ENCODE measurements at regions not wholly inside any gene's neighbourhood (a gene's known extent, or its start where the extent isn't known, plus 50 kb on each side); places are given as distances from the start of the nearest gene placed in this dataset.
A peak's percentile ranks its signal among the peaks of the same experiment; 100 is the strongest.
"Not testable (repeated sequence)": the region's sequence is repeated elsewhere in the genome, so short reads cannot be mapped to it uniquely, and the experiment has no call there.

DNA sequence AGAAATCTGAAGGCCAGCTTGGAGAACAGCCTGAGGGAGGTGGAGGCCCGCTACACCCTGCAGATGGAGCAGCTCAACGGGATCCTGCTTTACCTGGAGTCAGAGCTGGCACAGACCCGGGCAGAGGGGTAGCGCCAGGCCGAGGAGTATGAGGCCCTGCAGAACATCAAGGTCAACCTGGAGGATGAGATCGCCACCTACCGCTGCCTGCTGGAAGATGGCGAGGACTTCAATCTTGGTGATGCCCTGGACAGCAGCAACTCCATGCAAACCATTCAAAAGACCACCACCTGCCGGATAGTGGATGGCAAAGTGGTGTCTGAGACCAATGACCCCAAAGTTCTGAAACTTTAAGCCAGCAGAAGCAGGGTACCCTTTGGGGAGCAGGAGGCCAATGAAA, 318.4 kb downstream of the ZFHX3 start:
- not testable (repeated sequence) for DNase-seq

DNA sequence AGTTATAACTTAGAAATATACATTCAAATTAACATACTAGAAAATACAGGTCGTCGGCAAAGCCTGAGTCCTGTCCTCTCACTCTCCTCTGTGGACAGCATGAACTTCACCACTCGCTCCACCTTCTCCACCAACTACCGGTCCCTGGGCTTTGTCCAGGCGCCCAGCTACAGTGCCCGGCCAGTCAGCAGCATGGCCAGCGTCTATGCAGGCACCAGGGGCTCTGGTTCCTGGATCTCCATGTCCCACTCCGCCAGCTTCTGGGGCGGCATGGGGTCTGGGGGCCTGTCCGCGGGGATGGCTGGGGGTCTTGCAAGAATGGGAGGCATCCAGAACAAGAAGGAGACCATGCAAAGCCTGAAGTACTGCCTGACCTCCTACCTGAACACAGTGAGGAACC, 319.4 kb downstream of the ZFHX3 start:
- DNase-seq: no peak

DNA sequence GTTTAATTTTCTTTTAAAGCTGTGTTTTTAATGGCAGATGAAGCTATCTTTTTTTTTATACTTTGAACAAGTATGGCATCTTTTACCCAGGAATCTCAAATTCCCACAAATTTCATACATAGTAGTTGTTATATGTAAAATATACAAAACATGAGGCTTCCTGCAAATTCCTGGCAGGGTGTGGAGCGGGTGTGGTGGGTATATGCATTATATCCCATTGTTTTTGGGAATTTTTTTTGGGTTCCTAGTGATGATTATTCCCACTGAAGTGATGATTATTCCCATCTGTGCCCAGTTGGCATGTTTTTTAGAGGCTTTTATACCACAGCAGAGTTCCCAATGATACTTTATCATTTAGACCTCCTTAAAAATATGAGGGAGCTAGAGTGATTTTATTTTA, 320.4 kb downstream of the ZFHX3 start:
- DNase-seq: no peak

DNA sequence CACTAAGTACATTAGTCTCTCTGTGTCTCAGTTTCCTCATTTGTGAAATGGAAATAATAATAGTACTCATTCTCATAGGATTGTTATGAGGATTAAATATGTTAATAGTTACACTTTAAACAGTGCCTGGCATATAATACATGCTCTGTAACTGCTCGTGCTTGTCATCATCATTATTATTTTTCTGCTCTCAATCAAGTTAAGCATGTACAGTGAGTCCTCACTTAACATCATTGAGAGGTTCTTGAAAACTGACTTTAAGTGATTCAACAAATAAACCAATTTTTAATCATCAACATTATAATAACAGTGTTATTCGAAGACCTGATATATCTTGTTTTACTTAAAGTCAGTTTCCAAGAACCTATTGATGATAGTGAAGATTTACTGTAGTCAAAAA, 322.3 kb downstream of the ZFHX3 start:
- DNase-seq: no peak

DNA sequence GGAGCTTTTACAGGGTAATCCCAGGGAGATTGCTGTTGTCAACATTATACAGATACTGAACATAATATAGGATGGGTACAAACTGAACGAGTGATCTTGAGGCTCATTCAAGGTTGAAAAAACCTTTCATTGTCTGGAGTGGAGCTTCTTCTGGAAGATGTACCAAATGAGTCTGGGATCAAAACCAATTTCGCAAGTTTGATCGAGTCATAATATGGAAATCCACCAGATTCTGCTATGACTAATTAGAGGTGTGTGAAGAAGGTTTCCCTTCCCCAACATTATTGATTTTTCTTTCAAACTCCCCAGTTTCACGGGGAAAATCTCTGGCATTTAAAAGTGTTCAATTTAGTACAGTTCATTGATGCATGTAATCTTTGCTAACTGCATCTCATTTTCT, 324.1 kb downstream of the ZFHX3 start:
- DNase-seq: no peak

DNA sequence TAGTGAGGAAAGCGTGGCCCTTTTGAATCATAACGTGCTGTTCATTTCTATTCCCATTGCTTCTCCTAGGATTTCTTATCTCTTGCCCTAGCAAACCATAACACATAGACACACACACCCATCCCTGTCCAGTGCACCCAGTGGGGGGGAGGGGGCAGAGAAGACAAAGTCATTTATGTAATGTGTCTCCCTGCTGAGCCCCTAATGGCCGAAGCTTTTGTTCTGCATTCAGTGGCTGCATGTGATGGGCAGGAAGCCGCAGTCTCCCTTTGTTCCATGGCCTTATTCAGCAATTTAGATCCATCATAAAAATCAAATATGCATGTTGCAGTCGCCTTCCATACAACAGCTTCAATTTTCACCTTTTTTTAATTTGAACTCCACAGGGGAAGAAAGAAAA, 325.4 kb downstream of the ZFHX3 start:
- no peak for DNase-seq

DNA sequence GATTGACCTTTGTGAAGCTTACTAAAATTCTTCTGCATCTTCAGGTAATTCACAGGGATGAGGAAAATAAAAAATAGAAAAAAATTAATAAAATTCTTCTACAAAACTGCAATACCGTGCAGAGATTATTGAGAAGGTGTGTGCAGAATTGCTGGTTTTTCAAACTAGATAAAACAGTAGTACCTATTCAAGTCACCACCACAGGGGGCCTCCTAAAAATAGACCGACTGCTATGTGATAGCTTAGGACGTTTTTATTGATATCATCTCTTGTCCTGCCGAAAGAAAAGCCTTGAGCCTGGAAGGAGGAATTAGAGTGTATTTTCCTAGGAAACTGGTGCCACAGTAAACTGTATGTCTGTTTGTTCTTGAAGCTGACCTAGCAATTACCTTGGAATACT, 325.9 kb downstream of the ZFHX3 start:
- DNase-seq: no peak

DNA sequence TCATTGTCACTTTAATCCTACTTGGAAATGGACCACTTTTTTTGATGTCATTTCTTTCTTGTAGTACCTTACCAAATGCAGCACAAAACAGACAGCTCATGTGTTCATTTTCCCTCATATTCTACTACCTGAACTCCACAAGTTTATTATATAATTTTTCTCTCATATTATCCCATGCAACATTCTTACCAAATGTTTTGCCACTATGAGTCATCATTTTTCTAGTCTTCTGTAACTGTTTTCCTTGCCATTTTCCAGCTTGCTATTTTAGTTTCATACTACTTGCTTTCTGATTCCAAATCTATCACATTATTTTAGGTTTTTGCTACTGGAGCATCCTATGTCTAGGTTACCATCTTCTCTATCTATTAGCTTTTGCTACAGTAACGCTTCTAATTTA, 332.7 kb downstream of the ZFHX3 start:
- no peak for DNase-seq

DNA sequence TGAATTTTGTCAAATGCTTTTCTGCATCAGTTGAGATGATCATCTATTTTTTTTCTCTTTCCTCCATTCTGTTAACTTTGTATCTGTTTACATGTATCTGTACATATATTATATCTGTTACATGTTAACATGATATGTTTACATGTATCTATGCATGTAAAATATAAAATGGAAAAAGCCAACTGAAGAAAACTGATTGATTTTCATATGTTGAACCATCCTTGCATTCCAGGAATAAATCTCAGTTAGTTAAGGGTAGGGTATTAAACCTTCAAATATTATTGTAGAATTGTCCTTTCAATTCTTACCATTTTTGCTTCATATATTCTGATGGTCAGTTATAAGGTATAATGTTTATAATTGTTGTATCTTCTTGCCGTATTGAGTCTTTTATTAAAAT, 336.1 kb downstream of the ZFHX3 start:
- no peak for DNase-seq

DNA sequence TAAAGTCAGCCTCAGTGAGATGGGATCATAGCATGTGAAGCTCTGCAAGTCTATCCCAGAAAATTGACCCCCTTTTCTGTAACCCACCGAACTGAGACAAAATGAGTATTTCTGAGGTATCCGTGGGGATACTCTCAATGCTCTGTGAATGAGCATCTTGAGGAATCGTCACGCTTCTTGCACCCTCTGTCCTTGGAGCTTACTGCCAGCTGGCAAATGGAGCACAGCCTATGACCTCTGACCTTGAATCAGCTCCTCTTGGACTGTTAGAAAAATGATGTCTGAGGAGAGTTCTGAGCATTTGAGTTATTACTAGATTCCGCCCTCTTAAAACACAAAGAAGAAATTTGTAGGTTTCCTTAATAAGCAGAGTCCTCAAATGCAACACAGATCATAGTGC, 342.1 kb downstream of the ZFHX3 start:
- DNase-seq: no peak

DNA sequence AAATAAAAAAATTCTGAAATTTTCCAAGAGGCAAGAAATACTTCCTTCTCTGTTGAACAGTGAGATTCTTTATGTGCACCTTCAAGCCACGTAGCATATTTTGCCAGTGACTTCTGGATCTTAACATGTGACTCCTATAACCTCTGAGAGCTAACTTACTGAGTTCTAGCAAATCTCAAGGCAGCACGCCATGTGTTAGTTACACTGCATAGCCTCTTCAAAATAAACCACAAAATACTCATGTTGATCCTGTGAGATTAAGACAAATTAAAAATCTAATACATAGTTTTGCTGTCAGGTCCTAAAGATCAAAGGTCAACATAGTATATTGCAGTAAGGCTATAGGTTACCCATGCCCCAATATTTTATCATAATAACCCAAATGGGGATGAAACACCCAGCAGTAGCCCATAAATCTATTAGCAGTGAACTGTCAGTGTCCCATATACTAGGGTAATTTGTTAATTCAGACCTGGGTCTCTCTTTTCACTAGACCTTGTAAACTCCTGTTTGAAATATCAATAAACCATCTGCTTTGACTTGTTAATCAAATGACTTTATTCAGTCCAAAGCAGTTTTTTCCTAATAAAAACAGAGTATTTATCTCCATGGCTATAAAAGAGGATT, 343.1 kb downstream of the ZFHX3 start:
- no peak for DNase-seq

DNA sequence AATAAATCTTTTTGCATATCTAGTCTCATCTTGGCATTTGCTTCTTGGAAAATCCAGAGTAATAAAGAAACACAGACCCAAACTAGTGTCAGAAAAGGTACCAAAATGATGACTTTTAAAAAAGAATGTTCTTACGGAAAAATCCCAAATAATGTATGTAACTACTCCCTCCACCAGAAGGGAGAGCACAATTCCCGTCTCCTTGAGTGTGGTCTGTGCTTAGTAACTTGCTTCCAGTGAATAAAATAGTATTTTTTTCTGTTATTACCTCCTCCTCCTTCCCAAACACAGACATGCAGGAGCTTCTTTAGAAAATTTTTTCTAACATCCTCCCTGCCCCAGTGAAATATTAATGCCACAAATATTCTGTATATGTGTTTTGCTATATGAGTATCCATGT, 358.1 kb downstream of the ZFHX3 start:
- no peak for DNase-seq

DNA sequence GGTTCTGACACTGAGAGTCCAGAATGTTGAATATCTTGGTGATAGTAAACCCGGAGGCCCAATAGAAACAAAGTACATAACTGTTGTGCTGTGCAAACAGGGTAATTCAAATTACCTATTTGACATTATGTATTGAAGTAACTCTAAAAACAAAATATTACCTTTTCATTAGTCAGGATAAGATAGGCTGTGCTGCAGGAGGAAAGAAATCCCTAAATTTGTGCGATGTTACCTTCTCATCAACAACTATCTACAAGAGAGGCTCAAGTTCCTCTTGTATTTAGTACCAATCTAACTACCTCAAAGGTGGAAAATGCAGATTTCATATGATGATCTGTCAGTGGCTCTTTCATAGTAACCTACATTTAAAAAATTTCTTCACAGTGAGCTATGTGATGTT, 367.2 kb downstream of the ZFHX3 start:
- DNase-seq: no peak

DNA sequence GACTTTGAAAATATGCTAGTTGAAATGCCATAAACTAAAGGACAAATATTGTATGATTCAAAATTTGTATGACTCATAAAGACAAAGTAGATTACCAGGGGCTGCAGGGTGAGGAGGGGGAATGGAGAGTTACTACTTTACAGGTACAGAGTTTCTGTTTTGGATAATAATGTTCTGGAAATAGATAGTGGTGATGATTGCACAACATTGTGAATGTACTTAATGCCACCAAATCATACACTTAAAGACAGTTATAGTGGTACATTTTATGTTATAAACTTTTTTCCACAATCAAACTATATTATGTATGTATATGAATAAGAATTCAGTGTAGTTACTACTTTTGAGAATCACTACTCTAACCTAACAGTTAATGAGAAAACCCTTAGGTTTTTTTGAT, 368.1 kb downstream of the ZFHX3 start:
- no peak for DNase-seq

DNA sequence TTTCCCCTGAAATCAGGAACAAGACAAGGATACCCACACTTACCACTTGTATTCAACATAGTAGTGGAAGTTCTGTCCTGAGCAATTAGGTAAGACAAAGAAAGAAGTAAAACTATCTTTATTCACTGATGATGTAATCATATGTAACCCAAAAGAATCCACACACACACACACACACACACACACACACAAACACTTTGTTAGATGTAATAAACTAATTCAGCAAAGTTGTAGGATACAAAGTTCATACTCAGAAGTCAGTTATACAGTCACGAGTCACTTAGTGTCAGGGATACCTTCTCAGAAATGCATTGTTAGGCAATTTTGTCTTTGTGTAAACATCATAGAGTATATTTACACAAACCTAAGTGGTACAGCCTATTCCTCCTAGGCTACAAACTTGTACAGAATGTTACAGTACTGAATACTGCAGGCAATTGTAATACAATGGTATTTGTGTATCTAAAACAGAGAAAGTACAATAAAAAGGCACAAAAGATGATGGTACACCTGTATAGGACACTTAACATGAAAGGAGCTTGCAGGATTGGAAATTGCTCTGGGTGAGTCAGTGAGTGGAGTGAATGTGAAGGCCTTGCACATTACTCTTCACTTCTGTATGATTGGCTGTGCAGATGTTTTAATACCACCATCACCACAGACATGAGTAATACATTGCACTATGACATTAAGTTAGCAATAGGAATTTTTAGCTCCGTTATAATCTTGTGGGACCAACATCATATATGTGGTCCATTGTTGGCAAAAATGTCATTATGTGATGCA, 370.1 kb downstream of the ZFHX3 start:
- no peak for DNase-seq

DNA sequence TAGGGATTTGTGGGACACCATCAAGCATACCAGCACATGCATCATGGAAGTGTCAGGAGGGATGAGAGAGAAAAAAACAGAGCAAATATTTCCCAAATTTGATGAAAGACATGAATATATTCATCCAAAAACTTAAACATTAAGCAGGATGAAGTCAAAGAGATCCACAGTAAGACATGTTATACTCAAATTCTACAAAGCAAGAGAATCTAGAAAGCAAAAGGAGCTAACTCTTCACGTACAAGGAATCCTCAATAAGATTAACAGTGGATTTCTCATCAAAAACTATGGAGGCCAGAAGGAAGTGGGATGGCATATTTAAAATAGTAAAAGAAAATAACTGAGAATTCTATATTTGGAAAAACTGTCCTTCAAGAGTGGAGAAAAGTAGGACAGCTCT, 374.8 kb downstream of the ZFHX3 start:
- DNase-seq: no peak

DNA sequence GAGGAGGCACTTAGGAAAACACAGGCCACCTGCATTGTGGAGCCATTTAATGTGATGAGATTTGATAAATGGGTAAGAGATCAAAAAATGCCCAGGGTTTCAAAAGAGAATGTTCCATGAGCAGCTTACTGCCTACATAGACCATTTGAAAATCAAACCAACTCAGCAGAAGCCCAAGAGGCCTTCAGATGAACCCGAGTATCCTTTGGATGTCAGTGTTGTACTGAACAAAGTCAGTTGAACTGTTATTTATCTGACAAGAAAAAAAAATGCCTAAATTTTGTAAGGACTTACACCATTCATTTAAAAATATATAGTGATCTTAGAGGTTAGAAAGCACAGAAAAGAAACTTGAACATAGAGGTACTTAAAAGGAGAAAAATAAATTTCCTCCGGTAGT, 381.7 kb downstream of the ZFHX3 start:
- no peak for DNase-seq

DNA sequence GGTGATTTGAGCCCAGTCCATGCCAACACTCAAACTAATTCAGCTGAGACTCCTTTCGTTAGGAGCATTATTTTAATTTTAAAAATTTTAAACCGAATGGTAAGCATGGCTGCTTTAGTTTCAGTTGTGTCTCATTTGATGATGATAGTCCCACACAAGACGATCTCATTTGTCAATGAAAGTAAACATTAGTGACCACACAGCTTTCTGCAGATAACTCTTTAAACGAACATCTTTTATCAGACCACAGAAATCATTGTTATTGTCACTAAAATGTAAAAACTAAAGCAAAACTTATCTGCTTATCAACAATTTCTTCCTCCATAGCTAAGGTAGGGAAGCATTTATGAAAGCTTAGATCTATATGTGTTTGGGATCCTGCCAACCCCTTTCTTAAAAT, 382.2 kb downstream of the ZFHX3 start:
- DNase-seq: no peak

DNA sequence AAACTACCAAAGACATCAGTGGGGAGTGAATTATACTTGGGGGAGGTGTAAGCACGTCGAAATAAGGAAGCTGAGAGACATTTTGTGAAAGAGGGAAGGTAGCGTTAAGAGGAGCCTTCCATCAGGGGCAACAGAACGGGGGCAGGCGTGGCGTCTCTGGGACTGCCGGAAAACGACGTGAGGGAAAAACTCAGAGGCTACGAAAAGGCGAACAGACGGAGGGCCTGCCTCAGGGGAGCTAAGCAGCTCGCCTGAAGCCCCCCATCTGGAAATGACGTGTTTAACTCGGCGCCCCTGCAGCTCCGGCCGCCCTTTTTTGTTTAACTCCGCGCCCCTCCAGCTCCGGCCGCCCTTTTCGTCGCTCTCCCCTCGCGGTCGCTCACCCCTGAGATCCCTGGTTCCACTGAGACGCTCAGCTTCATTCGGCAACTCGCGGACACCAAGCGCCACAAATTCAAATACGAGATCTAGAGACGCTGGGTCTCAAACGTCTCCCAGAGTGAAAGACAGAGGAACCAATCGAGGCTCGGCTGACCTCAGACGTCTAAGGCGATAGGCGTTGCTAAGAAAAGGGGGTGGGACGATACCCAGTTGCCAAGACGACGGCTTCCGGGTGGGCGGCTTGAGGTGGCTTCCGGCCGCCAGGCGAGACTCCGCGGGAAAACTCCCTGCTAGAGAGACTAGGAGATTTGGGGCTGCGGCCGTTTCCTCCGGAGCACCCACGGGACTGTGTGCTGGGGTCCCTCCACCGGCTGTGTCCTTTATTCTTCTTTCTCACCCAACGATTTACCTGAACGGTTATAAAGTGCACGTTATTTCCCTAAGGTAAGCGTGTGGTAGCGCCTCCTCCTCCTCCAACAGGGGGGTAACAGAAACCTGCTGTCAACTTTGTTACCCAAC, 383.2 kb downstream of the ZFHX3 start:
- peak; percentile 99 for DNase-seq

DNA sequence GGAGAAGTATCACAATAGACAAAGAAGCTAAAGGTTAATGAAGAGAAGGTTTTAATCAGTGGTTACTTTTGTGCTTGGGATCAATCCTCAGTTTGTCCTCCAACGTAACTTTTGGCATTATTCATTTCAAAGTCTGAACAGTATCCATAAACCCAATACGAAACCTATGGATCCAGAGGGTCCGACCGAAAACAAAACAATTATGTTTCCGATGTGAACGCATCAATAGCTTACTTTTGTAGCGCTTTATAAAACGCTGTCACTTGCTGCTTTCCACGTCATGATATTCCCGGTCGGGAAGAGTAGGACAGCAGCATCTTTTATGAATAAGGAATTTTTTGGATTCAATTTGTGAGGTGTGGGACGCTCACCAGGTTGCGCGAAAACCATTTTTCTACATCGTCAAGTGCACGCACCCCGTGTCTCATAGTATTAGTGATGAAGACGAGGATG, 383.8 kb downstream of the ZFHX3 start:
- DNase-seq: no peak

DNA sequence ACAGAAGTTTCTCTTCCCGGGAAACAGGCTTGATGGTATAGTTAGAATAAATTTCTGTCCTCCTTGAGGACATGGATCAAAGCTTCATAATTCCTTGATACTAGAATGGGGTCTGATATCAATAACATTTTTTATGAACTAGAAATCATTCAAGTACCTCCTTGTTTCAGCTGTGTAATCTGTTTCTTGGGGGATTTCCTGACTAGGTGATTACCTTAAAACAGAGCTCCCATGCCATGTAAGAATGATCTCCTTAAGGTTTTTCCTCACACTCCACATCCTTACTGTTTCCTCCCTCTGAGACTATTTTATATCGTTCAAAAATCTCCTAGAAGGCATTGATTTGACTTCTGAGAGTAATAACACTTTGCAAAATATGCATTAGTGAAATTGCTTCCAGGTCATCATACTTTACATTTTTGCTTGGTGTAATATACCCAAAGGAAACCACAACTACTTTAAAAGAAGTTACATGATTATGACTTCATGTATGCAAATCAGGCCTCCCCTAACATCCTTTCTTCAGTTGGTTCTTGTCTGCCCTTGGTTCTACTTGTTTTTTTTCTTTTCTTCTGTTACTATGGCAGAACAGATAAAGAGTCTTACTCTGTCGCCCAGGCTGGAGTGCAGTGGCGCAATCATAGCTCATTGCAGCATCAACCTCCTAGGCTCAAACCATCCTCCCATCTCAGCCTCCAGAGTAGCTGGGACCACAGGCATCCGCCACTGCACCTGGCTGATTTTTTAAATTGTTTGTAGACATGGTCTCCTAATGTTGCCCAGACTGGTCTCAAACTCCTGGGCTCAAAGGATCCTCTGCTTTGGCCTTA, 388.8 kb downstream of the ZFHX3 start:
- no peak for DNase-seq

DNA sequence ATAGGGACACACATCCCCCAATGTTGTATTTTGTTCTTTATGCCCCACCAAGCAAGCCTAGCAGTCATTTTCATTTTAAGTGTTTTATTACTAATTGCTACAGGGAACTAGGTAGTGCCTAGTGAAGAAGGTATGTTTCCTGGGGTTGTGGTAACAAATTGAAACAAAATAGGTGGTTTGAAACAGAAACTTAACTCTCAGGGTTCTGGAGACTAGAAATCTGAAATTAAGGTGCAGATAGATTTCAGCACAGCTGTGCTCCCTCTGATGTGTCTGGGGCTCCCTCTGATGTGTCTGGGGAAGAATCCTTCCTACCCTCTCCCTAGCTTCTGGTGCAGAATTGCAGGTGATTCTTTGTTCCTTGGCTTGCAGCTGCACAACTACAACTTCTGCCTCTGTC, 390.1 kb downstream of the ZFHX3 start:
- DNase-seq: no peak

DNA sequence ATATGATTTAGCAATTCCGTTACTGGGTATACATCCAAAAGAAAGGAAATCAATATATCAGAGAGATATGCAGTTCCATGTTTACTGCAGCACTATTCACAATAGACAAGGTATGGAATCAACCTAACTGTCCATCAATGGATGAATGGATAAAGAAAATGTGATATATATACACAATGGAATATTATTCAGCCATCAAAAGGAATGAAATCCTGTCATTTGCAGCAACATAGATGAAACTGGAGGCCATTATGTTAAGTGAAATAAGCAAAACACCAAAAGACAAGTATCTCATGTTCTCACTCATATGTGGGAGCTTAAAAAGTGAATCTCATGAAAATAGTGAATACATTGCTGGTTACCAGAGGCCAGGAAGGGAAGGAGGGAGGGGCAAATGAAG, 390.8 kb downstream of the ZFHX3 start:
- DNase-seq: no peak

All from islet precursor cell (in vitro differentiated cells).